CD4-positive, alpha-beta T cell treated with Interleukin-1 beta for 1 hour (primary cell): ENCODE measurements at regions not wholly inside any gene's neighbourhood (a gene's known extent, or its start where the extent isn't known, plus 50 kb on each side); places are given as distances from the start of the nearest gene placed in this dataset.
A peak's percentile ranks its signal among the peaks of the same experiment; 100 is the strongest.

Experiments
- DNase-seq, 2 donors: peaks; one replicate each; pipeline ENCODE4 v3.0.0-alpha.2; 2020 to 2022

DNA sequence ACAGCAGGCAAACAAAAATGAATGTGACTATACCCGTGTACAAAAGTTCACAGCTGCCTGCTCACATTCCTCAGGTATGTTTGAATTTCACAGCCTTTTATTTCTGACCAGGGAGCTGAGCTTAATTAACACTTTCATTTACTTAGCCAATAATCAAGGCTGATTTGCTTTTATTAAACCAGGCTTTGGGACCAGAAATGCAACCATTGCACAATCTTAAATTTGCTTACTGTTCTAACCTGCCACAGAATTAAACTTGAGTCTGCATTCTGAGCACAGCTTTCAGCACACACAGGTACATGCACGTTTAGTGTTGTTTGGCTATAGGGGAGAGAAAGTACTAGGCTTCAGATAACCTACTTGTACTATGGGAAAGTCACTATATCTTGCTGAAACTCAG is 372.4 kb upstream of the ATP5MC3 start:
- no peak for DNase-seq

DNA sequence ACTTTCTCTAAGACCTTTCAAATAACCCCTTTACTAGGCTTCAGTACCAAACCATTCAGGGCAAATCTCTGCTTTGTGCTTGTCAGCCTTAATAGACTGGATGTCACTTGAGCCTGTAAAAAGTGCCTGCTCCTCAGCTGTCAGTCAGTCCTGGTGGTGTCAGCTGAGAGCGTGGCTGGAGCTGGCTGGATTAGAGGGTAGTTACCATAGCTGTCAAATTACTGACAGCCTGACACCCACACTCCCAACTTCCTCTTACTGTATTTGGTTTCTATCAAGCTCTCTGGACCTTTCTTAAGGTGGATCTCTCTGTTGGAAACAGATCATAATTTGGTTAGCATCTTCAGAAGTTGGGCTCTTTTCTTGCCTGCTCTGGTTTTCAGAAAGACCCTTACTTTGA is 371.4 kb upstream of the ATP5MC3 start:
- DNase-seq: no peak

DNA sequence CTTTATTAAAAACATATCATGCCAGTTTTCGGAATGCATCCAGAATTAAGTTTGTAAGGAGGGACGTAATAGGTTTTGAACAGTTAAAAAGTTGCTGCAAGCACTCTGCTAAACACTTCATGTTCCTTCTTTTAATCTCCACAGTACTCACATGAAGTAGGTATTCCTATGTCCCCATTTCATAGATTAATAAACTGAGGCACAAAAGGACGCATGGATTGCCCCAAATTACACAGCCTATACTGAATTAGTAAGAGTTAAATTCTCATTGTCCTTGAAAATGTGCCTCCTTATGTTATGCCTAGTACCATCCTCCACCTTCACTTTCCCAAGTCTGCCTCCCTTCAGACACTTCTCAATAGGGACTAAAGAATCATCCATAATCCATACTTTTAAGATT is 358.9 kb upstream of the ATP5MC3 start:
- no peak for DNase-seq

DNA sequence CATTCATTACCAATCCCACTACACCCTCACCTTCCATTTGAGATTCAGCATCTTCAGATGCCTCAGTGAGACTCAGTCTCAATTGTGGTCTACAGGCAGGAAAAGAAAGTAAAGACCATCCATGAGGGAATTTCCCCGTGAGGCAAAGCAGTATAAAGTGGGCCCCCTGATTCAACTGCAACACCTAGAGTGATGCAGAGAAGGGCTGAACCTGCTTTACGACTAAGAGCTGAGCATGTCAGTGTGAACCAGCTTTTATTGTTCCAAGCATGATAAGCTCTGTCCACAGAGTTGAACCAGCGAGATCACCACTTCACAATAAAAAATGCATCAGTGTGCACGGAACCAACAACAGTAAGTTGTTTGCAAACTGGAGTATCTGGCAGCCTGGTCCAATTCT is 357.6 kb upstream of the ATP5MC3 start:
- DNase-seq: no peak

DNA sequence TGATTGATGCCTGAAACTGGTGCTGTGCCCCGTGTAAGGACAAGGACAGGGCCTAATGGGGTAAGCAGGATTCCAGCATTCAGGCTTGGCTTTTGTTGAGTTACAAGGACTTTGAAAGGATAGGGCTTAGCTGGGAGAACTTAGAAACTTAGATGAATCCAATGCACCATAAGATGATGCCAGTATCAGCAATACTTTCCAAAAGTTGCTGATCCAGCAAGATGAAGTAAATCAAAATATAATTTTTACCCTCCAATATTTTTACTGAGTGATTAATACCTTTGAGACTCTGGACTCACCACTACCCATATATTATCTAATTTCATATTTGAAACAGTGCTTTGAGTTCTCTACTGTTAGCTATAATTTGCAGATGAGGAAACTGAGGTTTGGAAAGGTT is 354.5 kb upstream of the ATP5MC3 start:
- no peak for DNase-seq

DNA sequence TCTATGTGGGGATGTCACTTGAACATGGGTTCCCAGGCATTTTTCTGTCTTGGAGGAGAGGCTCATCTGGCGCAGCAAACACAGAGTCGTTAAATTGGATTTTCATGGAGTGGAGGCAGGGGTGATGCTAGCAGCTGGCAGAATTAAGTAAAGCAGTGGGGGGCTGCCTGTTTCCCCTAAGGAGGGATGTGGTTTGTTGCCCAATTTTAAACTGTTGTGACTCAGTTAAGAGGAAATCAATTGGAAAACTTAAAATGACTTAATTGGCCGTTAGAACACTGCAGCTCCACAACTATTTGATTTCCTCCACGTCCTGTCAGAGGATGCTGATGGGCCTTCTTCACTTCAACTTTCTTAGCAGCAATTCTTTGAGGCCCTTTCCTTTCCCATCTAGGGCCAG is 354.1 kb upstream of the ATP5MC3 start:
- no peak for DNase-seq

DNA sequence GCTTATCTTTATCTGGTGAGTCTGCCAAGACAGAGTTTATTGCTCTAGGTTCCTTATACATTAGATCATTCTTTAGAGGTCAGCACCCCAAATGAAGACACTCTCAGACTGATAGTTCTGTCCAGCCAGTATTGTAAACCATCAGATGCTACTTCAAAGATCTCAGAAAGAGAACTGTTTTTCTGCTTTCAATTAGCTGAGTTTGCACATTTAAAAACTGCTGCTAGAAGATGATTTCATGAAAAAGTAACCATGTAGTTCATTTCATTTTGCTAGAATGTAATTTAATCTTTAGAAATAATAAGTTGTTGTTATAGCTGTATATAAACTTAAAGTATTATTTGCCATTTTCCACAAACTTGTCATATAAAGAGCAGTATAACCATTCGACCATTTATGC is 344.5 kb upstream of the ATP5MC3 start:
- DNase-seq: no peak

DNA sequence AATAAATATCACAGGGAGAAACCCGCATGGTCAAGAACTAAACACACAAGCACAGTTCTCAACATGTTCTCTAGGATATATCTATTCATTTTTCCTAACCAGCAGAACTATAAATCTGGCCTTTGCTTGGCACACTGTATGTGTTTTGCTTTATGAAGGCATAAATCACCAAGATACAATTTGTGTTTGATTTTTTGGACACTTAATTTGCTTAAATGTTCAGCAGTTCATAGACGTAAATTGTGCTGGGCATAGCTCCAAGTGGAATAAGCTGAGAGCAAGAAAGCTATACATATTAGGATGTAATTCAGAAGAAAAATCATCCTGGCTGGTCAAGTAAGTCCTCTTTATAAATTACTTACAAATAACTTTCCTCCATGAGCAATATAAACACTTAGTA is 341.5 kb upstream of the ATP5MC3 start:
- no peak for DNase-seq

DNA sequence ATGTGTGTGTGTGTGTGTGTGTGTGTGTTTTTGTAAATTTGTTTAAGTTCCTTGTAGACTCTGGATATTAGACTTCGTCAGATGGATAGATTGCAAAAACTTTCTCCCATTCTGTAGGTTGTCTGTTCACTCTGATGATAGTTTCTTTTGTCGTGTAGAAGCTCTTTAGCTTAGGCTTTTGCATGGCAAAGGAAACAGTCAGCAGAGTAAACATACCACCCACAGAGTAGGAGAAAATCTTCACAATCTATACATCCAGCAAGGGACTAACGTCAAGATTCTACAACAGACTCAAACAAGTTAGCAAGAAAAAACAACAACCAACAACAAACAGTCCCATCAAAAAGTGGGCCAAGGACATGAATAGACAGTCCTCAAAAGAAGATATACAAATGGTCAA is 336.7 kb upstream of the ATP5MC3 start:
- DNase-seq: no peak

DNA sequence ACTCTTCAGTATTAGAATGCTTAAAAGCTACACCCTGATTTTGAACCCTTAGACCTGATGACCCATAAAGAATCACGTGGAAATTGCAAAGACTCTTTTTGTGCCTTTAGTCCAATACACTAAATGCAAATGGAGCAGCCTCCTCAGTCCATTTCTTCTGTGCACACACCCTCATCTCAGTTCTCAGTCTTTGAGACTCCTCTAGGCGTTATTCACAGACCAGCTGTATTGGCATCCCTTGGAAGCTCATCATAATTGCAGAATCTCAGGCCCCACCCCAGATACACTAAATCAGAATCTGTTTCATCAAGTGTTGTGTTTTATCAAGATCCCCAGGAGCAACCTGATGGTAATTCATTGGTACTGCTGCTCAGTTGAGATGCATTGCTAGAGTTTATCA is 335.0 kb upstream of the ATP5MC3 start:
- DNase-seq: no peak

DNA sequence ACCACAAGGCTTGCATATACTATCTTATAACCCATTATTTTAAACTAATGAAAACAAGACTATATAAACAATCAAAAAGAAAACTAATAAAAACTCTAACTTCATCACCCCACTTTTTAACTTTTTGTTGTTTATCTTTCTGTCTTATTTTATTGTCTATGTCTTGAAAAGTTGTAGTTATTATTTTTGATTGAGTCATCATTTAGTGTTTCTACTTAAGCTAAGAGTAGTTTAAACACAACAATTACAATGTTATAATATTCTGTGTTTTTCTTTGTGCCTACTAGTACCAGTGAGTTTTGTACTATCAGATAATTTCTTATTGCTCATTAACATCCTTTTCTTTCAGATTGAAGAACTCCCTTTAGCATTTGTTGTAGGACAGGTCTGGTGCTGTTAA is 318.7 kb upstream of the ATP5MC3 start:
- DNase-seq: no peak

DNA sequence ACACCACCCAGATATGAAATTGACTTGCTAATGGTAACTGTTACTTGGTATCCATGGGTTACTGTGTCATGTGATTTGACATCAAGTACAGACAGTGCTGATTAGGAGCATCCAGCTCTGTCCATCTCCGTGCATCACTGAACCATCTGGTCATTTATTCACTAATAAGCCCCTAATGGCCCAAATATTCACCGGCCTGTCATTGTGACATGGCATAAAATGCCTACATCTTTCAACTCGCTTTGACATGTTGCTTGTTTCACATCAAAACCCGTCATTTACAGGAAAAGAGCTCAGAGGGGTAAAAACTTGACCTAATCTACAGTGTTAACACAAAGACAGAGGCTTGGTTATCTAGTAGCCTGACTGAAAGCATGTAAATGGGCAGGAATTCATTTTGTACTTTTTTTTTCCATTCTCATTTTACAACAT is 308.9 kb upstream of the ATP5MC3 start:
- no peak for DNase-seq

DNA sequence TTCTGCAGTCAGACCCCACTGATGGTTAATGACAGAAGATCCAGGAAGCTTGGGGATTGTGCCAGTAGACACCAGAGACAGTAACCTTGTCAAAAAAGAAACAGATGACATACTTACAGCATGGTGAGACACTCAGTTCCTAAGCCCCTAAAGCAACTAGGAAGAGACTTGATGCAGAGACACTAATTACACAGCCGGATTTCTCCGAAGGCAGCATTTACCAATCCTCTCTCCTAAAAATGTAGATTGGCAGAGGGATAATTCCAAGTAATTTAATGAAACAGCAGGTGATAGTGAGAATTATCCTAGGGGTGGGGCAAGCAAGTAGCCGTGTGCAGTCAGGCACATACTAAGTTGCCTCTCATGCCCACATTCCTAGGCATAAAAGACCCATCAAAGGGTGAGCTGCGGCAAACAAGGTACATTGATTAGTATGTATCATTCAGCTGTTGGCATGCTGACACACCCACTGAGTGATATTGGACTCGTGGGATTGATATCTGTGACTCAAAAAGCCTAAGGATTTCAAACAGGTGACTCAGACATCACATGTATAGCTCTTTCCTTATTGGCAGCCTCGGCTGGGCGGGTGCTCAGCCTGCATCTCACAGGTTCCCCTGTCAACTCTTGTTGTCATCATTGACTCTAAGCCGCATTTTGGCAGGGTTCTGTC is 296.7 kb upstream of the ATP5MC3 start:
- no peak for DNase-seq

DNA sequence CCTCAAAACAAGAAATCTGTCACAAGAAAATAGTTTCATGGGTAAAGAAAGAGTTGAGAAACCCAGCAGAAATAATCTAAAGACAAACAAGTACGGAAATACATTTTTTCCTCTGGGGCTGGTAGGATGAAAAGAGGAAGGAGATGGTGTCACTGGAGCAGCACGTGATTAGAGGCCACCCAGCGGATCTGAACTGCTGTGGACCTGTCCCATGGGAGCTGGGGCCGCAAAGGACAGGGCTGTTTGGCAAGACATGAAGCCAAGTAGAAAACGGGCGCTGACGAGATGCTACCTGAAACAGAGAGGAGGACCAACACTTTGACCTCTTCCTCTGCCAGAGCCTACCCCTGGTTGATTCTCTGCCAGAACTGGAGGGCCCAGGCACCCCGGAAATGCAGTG is 295.4 kb upstream of the ATP5MC3 start:
- DNase-seq: peak in 1 of 2 donors; percentile 1

DNA sequence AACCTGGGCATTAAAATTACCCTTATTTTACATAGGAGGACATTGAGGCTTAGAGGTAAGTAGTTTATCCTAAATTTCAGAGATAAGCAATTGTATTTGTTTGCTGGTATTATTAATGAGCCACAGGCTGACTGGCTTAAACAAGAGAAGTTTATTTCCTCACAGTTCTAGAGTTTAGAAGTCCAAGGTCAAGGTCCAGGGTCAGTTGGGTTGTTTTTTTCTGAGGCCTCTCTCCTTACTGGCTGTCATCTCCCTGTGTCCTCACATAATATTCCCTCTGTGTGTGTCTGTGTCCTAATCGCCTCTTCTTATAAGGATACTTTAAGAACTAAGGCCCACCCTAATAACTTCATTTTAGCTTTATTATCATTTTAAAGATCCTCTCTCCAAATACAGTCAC is 294.9 kb upstream of the ATP5MC3 start:
- DNase-seq: no peak

DNA sequence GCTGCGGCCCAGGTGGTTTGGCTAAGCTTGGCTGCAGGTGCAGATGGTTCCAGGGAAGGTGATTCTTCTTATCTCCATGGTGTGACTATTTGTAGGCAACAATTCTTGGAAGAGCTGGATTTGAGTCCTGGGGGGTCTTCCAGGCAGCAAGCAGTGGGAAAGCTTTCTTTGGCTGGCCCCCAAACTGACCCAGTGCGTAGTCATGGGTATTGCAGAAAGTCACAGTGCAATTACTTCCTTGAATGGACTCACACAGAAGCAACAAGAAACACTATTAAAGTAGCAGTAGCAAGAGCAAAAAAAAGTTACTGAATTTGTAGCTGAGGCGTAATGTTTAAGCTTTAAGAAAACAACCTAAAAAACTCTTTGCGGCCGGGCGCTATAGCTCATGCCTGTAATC is 293.6 kb upstream of the ATP5MC3 start:
- DNase-seq: no peak

DNA sequence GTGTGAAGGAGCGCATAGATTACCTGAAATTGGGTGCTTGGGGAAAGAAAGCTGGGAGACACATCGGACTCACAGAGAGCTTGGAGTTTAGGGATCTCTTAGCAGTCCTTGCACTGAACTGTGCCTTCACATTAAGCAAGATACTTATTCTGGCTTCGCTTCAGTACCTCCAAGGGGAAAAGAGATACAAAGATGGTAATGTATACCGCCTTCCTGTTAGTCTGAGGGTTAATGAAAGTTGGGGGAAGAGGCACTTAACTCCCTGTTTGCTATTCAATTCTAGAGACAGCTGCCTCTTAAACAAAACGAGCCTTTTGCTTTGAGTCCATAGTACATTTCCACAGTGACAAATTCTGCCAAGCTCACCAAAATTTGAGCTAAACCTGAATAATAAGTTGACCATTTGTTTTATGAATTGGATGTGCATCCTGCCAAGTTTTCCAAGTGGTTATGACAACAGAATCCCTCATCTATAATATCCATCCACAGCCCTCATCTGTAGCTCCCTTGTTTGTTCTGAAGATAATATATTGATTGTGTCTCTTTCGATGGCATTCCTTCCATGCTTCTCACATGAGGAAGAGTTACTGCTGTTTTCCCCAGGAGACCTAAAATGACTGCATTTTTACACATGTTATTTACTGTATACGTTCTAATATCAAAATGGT is 287.1 kb upstream of the ATP5MC3 start:
- no peak for DNase-seq

DNA sequence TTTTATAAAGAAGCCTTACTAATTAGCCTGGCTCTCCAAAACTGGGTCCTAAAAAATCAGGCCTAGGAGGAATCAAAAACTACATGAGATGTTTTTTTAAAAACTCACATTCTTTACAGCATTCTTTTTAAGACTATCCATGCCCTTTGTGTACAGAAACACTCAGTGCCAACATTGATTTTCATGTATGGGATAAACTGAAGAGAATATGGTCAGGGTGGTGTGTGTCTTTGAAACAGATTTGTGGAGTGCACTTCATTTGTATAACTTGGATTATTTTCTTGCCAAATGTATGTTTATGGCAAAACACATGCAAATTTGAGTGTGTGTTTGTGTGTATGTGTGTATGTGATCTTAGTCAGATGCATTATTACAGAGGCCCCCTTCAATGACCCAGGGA is 283.6 kb upstream of the ATP5MC3 start:
- DNase-seq: no peak

DNA sequence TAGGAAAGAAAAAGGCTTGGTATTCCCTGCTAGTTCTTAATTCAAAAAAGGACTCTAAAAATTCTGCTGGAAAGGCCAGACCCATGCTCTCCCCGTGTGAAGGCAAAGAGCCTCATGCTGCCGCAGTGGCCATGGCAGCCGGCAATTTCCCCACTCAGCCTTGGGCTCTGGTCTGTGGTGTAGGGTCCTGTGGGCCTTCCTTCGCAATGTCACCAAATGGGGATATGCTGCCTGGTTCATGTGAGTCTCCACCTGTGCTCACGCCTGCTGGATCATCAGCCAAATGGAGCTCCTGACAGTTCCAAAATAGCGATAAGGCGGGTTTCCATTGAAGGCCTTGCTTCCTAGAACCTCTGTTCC is 282.8 kb upstream of the ATP5MC3 start:
- no peak for DNase-seq

DNA sequence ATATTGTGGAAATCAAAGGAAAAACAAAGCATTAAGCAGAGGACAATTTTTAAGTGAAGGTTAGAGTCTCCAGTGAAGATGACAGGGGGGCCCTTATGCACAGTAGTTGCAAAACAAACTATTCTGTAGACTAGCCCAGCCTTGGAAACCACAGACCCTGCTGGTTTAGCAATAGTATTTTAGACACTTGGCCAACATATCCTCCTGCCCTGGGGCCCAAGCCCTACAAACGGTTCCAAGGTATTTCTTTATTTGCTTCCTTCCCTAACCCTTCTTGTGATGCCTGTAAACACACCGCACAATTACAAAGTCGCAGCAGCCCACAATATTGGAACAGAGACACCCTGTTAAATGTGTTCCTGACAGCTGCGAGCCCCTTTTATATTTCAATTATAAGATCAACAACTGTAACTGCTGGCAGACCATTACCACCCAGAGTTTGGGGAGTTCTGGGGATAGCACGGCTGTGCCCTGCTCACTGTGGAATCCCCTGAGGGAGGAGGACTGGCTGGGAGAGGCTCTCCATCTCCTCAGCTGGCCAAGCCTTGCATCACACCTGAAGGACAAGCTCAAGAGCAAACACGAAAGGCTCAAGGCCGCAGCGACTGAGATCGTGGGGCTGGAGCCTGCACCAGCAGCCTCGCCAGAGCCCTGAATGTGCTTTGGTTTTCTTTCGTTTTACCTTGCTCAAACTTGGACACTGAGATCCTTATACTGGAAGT is 282.2 kb upstream of the ATP5MC3 start:
- DNase-seq: no peak

DNA sequence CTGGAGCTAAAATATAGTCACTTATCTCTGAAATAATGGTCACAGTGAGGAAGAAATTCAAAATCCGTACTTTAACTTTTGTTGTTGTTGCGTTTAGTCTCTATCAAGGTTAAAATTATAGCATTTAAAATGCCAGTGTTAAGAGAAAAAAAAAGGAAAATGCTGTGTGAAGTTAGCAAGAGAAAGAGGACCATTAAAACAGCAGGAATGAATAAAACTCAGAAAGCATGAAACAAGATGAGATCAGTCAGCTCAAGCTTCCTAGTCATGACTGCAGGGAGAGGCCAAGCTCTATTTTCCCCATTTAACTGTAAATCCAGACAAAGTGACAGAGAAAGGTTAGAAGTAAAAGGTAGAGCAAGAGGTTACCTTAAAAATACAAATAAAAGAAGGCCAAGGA is 281.7 kb upstream of the ATP5MC3 start:
- DNase-seq: no peak

DNA sequence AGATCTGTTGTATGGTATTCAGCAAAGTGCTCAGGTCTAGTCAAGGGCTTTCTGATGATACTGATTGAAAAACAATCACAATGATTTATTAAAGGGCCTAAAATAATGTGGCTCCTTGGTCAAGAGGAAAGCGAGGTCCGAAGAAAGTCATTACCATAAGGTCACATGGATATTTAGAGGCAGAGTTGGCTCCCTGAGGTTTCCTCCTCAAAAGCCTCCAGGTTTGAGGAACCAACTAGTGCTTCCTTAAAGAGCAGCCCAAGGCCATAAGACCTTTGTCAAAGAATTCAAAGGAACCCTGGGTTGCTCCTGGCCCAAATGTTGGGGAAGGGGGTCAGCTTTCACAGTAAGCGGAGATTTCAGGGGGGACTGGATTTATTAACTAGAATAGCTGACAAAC is 280.7 kb upstream of the ATP5MC3 start:
- DNase-seq: no peak

DNA sequence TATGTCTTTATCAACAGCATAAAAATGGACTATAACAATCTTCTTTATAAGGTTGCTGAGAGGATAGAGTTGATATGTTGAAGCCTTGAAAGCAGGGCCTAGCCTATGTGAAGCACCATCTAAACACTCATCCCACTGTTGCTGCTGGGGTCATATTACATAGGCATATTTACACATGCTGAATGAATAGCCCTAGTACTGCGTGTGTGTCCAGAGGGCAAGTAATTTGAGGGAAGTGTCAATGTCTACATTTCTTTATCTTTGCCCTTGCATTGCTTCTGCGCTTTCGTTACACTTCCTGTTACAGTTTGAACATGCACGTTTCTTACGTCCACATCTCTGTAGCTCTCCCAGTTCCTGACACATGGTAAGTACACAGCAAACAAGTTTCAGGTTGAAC is 280.3 kb upstream of the ATP5MC3 start:
- no peak for DNase-seq

DNA sequence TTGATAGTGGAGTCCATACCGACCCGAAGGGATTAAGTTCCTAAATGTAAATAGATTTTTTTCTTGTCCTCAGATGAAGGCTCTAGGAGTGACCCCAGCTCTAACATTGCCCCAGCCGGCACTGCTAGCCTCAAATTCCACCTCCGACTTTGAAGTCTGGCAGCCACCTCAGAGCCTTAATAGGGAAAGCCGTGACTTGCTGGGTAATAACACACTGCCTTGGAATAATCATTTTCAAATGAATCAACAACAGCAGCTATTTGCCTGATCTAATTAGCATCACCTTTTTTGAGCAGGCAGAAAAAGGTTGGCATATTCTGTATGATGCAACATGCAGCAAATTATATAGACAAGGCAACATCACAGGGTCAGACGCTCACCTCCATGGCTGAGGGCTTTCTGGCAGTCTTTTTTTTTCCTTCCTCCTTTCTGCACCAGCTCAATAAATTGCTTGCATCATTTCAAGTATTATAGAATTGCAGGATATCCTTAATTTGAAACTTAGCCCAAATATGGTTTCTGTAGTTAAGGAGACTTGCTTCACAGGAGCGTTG is 276.5 kb upstream of the ATP5MC3 start:
- no peak for DNase-seq
